Activated T-cell treated with anti-CD3 and anti-CD28 coated beads, Interleukin-2, amount 50 U/mL, for 1 hour (primary cell): ENCODE measurements at regions not wholly inside any gene's neighbourhood (a gene's known extent, or its start where the extent isn't known, plus 50 kb on each side); places are given as distances from the start of the nearest gene placed in this dataset.
"Not testable (repeated sequence)": the region's sequence is repeated elsewhere in the genome, so short reads cannot be mapped to it uniquely, and the experiment has no call there.

ENCODE experiments used
- DNase-seq: peaks from one replicate; pipeline ENCODE4 v3.0.0-alpha.2; 2020

DNA sequence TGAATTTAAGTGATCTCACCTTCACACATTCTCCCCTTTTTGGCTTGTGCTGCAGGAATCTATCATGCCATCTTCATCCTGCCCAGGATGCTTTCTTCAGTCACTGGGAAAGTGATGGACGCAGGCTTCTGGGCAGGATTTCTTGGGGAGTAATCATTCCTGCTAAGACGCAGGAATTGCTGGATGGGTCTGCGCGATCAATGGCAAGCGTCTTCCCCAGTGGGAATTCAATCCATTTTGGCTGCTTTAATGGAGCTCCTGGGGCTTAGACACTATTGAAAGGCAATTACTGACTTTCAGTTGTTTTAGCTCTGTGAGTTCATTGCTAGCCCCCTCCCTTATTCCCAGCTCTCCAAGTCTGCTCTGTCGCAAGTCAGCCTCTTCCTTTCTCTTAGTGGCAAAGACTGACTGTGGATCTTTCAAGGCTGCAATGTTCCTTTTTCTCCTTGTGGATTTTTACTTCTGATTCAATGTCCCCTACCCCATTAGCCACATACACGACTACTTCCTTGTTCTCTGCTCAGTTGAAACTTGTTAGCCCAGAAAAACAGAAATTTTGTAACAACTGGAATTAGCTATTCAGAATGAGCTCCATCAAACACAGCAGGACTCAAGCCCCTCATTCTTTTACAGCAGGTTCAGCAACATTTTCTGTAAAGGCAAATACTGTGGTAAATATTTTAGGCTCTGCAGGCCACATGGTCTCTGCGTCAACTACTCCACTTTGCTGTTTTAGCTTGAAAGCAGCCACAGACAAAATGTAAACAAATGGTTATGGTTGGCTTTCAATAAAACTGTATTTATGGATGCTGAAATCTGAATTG is 154.9 kb downstream of the ASB9 start:
- no peak for DNase-seq

GRCh38 chrX:15107367-15107988 is 162.4 kb downstream of the ASB9 start:
- no peak for DNase-seq

GRCh38 chrX:15098505-15098904 is 171.4 kb downstream of the ASB9 start:
- DNase-seq = no peak

DNA sequence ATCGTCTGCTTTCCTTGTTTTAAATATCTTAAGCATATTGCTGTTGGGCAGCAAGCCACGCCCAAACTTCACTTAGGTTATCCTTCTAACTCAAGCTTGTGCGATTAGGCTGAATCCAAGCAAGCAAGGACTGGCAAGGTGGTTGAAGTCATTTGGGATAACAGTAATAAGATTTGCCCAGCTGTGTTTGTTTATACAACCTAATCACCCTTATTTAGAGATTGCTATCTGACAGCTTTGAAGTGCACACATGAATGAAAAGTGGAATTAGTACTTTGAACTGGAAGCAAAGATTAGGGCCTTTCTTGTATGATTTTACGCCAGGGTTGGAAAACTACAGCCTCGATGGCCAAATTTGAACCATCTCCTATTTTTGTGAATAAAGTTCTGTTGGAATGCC is 182.1 kb downstream of the ASB9 start:
- no peak for DNase-seq

DNA sequence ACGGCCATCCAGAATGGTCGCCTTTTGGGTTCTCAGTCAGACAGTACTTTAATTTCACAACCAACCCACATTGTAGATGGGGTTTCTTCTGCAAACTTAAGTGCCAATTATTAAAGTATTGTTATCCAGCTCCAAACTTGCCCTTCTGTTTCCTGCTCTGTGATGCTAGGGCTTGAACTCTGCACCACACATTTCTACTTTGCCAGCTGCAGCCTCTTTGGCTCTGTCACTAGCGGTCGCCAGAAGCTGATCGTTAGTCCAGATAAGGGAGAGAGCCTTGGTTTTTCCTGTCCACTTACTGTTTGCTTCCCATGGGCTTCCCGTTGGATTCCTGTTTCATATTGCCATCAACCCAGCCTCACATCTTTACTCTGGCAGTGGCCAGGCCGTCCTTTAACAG is 196.6 kb downstream of the ASB9 start:
- no peak for DNase-seq

DNA sequence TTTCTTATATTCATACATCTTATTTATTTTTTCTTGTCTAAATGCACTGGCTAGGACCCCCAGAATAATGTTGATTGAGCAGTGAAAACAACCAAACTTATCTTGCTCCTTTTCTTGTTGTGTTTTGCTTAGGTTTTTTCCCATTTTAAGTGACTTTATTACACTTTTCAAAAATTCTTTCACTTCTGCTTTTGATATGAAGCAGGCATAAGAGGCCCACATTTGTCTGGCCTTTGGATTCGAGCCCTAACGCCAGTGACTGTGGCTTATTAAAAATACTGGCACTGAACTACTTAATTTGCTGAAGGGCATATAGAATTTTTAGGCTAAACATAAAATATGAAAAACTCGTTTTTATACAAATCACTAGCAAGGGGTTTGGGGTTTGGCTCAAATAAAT is 197.0 kb downstream of the ASB9 start:
- no peak for DNase-seq

DNA sequence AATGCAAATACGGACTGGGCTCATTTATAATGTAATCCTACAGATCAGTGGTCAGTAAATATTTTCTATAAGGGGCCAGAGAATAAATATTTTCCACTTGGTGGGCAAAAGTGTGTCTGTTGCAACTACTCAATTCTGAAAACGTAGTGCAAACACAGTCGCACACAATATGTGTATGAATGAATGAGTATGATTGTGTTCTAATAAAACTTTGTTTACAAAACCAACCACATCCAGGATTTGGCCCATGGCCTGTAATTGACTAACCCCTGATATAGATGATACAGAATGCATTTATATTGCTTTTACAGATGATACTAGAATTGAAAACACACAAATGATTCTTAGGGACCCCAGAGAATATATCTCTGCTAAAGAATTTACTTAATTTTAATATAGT is 197.6 kb downstream of the ASB9 start:
- no peak for DNase-seq

- DNase-seq = no peak
These were observed 186.3 kb downstream of the MOSPD2 start for GRCh38 chrX:15059474-15059873.

- DNase-seq = no peak
These were observed 182.8 kb downstream of the MOSPD2 start for GRCh38 chrX:15056044-15056443.

DNA sequence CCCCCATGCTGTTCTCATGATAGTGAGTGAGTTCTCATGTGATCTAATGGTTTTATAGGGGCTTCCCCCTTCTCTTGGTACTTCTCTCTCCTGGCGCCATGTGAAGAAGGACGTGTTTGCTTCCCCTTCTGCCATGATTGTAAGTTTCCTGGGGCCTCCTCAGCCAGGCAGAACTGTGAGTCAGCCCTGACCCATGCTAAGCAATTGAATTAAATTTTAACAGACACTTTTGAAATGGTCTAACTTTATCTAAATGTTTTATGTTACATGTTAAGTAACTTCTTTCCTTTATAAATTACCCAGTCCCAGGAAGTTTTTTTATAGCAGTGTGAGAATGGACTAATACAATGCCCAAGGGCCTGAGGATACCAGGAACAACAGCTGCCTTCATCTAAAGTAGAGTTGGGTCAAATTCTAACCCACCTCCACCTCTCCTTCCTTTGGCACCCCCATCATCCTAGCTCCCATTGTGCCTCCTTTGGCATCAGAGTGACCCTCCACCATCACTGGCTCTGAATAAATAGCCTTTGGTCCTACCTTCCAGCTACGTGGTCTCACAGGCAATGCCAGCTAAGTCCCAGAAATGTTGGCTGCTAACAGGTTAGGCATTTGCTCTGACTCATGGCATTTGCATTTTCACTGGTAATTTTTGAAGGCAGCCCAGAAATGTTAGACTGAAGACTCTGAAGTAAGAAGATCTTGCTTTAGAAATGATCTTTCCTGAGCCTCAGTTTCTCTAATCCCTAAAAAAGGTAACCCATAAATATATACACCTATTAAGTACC is 182.1 kb downstream of the MOSPD2 start:
- no peak for DNase-seq

DNA sequence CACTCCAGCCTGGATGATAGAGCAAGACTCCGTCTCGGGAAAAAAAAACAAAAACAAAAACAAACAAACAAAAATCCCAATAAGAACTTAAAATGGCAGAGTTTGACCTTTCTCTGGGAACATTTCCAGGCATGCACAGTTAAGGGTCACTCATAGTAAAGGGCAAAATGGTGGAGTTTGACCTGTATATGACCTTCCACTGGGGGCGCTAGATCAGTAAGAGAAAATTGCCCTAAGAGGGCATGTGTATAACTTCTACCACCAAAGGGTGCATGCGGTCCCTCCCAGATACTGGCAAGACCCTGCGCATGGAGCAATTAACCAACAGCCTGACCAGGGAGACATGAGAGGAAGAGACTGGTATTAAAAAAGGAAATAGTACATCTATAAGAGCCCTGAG is 177.2 kb downstream of the MOSPD2 start:
- no peak for DNase-seq

GRCh38 chrX:15043538-15043937 is 170.3 kb downstream of the MOSPD2 start:
- no peak for DNase-seq

- DNase-seq = no peak
These were observed 160.7 kb downstream of the MOSPD2 start for GRCh38 chrX:15033917-15034316.

GRCh38 chrX:15017491-15017890 is 144.3 kb downstream of the MOSPD2 start:
- DNase-seq = no peak

- DNase-seq = no peak
These were observed 142.8 kb downstream of the MOSPD2 start for GRCh38 chrX:15016051-15016450.

- no peak for DNase-seq
These were observed 141.1 kb downstream of the MOSPD2 start for GRCh38 chrX:15014281-15014680.

DNA sequence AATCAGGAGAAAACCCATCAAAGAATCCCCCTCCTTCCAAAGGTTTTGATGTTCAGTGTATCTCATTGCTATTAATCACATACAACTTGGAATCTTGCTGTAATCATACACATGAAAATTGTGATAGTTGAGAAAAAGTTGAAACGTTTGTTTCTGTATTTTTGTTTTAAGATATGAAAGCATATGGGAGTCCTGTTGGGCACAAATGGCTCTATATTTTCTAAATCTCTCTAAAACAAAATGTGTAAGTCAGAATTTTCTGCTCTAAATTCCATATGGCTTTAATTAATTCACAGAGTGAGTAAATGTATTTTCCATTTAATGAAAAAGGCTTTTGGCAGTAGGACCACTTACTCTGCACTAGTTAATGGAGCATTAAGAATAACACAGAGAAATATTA is 140.2 kb downstream of the MOSPD2 start:
- no peak for DNase-seq

- no peak for DNase-seq
These were observed 124.0 kb downstream of the MOSPD2 start for GRCh38 chrX:14997271-14997670.

GRCh38 chrX:14984425-14984824 is 111.2 kb downstream of the MOSPD2 start:
- DNase-seq = not testable (repeated sequence)
